H9 (cell line): ENCODE measurements at regions not wholly inside any gene's neighbourhood (a gene's known extent, or its start where the extent isn't known, plus 50 kb on each side); places are given as distances from the start of the nearest gene placed in this dataset.

Experiments used
- DNase-seq: peaks from one replicate; pipeline ENCODE4 v3.0.0-alpha.2; 2017
- H2AFZ ChIP-seq: one replicate; pipeline ENCODE4 v1.6.1; 2013; ENCODE audit warnings: mild to moderate bottlenecking, low read length, control low read depth, moderate library complexity
- H2AK5ac ChIP-seq: 2 replicates; pipeline ENCODE4 v1.6.1; 2013; ENCODE audit warnings: low read length, control low read depth, mixed read lengths; ENCODE audit not compliant: insufficient read length
- H2BK120ac ChIP-seq: one replicate; pipeline ENCODE4 v1.6.1; 2013; ENCODE audit warnings: low read depth, mild to moderate bottlenecking, low read length, control low read depth, inconsistent platforms; ENCODE audit not compliant: poor library complexity, severe bottlenecking
- H2BK12ac ChIP-seq: 2 replicates; pipeline ENCODE4 v1.6.1; 2013; ENCODE audit warnings: low read length, control low read depth, mixed read lengths, low read depth; ENCODE audit not compliant: insufficient read length
- H2BK15ac ChIP-seq: 2 replicates; pipeline ENCODE4 v1.6.1; 2013; ENCODE audit warnings: low read depth, low read length, control low read depth
- H2BK20ac ChIP-seq: one replicate; pipeline ENCODE4 v1.6.1; 2013; ENCODE audit warnings: low read depth, mild to moderate bottlenecking, low read length, control low read depth, inconsistent platforms; ENCODE audit not compliant: poor library complexity, severe bottlenecking
- H2BK5ac ChIP-seq: 2 replicates; pipeline ENCODE4 v1.6.1; 2013; ENCODE audit warnings: low read length, control low read depth, mixed read lengths; ENCODE audit not compliant: insufficient read length
- H3K14ac ChIP-seq: 2 replicates; pipeline ENCODE4 v1.6.1; 2013; ENCODE audit warnings: low read length, control low read depth; ENCODE audit not compliant: insufficient read depth
- H3K18ac ChIP-seq: 2 replicates; pipeline ENCODE4 v1.6.1; 2013; ENCODE audit warnings: low read depth, mild to moderate bottlenecking, mixed read lengths, low read length, control low read depth; ENCODE audit not compliant: insufficient read length
- H3K23ac ChIP-seq: 2 replicates; pipeline ENCODE4 v1.6.1; 2013; ENCODE audit warnings: low read length, control low read depth, mixed read lengths, low read depth; ENCODE audit not compliant: insufficient read length
- H3K23me2 ChIP-seq: 2 replicates; pipeline ENCODE4 v1.6.1; 2013; ENCODE audit warnings: low read depth, mild to moderate bottlenecking, mixed read lengths, low read length, control low read depth; ENCODE audit not compliant: insufficient read length, poor library complexity, severe bottlenecking
- H3K27ac ChIP-seq: 2 replicates; pipeline ENCODE4 v1.5.1; 2013; ENCODE audit warnings: low read length, control low read depth, mixed read lengths, low read depth; ENCODE audit not compliant: insufficient read length
- H3K27me3 ChIP-seq: 2 replicates; pipeline ENCODE4 v1.6.1; 2013; ENCODE audit warnings: low read length, control low read depth, inconsistent platforms; ENCODE audit not compliant: insufficient read depth
- H3K4ac ChIP-seq: 2 replicates; pipeline ENCODE4 v1.6.1; 2013; ENCODE audit warnings: low read depth, mild to moderate bottlenecking, control low read depth, inconsistent platforms, low read length, moderate library complexity
- H3K4me1 ChIP-seq: 2 replicates; pipeline ENCODE4 v1.6.1; 2013; ENCODE audit warnings: low read length, control low read depth, inconsistent platforms; ENCODE audit not compliant: insufficient read depth
- H3K4me2 ChIP-seq: 2 replicates; pipeline ENCODE4 v1.6.1; 2013; ENCODE audit warnings: low read length, control low read depth, mixed read lengths; ENCODE audit not compliant: insufficient read length, insufficient read depth
- H3K56ac ChIP-seq: 2 replicates; pipeline ENCODE4 v1.6.1; 2013; ENCODE audit warnings: low read depth, mild to moderate bottlenecking, mixed read lengths, low read length, control low read depth; ENCODE audit not compliant: insufficient read length
- H3K79me1 ChIP-seq: 2 replicates; pipeline ENCODE4 v1.6.1; 2013; ENCODE audit warnings: low read depth, mild to moderate bottlenecking, moderate library complexity, low read length, control low read depth, inconsistent platforms; ENCODE audit not compliant: insufficient read depth, poor library complexity, severe bottlenecking
- H3K79me2 ChIP-seq: 2 replicates; pipeline ENCODE4 v1.6.1; 2013; ENCODE audit warnings: low read length, control low read depth, inconsistent platforms; ENCODE audit not compliant: insufficient read depth
- H3K9ac ChIP-seq: 2 replicates; pipeline ENCODE4 v1.6.1; 2013; ENCODE audit warnings: low read length, control low read depth, mixed read lengths; ENCODE audit not compliant: insufficient read length; ENCODE audit errors: extremely low read depth
- H3K9me3 ChIP-seq: one replicate; pipeline ENCODE4 v1.6.1; 2013; ENCODE audit warnings: low read depth, low read length, inconsistent platforms; ENCODE audit not compliant: control insufficient read depth
- H3T11ph ChIP-seq: one replicate; pipeline ENCODE4 v1.6.1; 2013; ENCODE audit warnings: mild to moderate bottlenecking, low read length, control low read depth, inconsistent platforms
- H4K20me1 ChIP-seq: one replicate; pipeline ENCODE4 v1.6.1; 2013; ENCODE audit not compliant: control insufficient read depth, insufficient read length, insufficient read depth
- H4K5ac ChIP-seq: 2 replicates; pipeline ENCODE4 v1.6.1; 2013; ENCODE audit warnings: low read depth, mild to moderate bottlenecking, mixed read lengths, low read length, control low read depth; ENCODE audit not compliant: insufficient read length
- H4K8ac ChIP-seq: replicated peaks from 2 replicates; pipeline ENCODE4 v1.6.1; 2013; ENCODE audit warnings: low read length, control low read depth, mixed read lengths, low read depth; ENCODE audit not compliant: insufficient read length
- H4K91ac ChIP-seq: 2 replicates; pipeline ENCODE4 v1.6.1; 2013; ENCODE audit warnings: low read depth, mild to moderate bottlenecking, moderate library complexity, mixed read lengths, low read length, control low read depth; ENCODE audit not compliant: insufficient read length
- H3K27ac Mint-ChIP-seq, 3 experiments: 2 replicates in 2 of 3; 3 replicates in 1 of 3; pipeline ENCODE4 v1.8.0; 2020 to 2021; ENCODE audit warnings: mixed read lengths in 3 of 3, mild to moderate bottlenecking in 1 of 3, moderate library complexity in 1 of 3
- H3K27me3 Mint-ChIP-seq: 2 replicates; pipeline ENCODE4 v1.8.0; 2021; ENCODE audit warnings: low read depth, mild to moderate bottlenecking, moderate library complexity, mixed read lengths
- H3K36me3 Mint-ChIP-seq, 3 experiments: 2 replicates in 2 of 3; 3 replicates in 1 of 3; pipeline ENCODE4 v1.8.0; 2020 to 2021; ENCODE audit warnings: low read depth in 3 of 3, mixed read lengths in 3 of 3; ENCODE audit not compliant: insufficient read depth in 1 of 3
- H3K4me1 Mint-ChIP-seq, 2 experiments: 2 replicates each; pipeline ENCODE4 v1.8.0; 2020; ENCODE audit warnings: mixed read lengths in 2 of 2
- H3K4me3 Mint-ChIP-seq, 2 experiments: 2 replicates in 1 of 2; 3 replicates in 1 of 2; pipeline ENCODE4 v1.8.0; 2020 to 2021; ENCODE audit warnings: mild to moderate bottlenecking in 2 of 2, mixed read lengths in 2 of 2, moderate library complexity in 1 of 2
- H3K9me3 Mint-ChIP-seq, 2 experiments: 2 replicates in 1 of 2; 3 replicates in 1 of 2; pipeline ENCODE4 v1.8.0; 2020; ENCODE audit warnings: mild to moderate bottlenecking in 2 of 2, mixed read lengths in 2 of 2, moderate library complexity in 1 of 2
- CTCF ChIP-seq: fragments of 200-600 bp; sonication (generic); conservative IDR thresholded peaks from 3 replicates; pipeline ENCODE4 v1.8.0; 2021; ENCODE audit warnings: antibody characterized with exemption, mild to moderate bottlenecking
- WGBS: extraction: QIAGEN DNeasy Blood & Tissue Kit; methylation state at CpG from one replicate; pipeline ENCODE4 v1.1.7; 2013; ENCODE audit warnings: missing lambda C conversion rate, low lambda C conversion rate, mixed read lengths; ENCODE audit not compliant: insufficient read length; ENCODE audit errors: extremely low coverage; 5-methylcytosine and 5-hydroxymethylcytosine counted together

GRCh38 chr1:29801003-29801402 is 564.7 kb downstream of the PTPRU start:
- H3K79me2 ChIP-seq = no peaks in the 10 kb centered on the region
- no peak overlapping the region for H3K27ac ChIP-seq
- H3K4ac ChIP-seq = no peak overlapping the region
- H2AFZ ChIP-seq = no peak overlapping the region
- Mint-ChIP-seq H3K4me3 (no peak overlapping the region), H3K27me3 (no peaks in the 10 kb centered on the region; the same call in 1 of the 2 replicates), H3K9me3 (peaks cover 1% of the 10 kb centered on the region in 2 experiments; a peak in 3 of 5 replicates), H3K36me3 (peaks cover 0 to under 1% (median 0%) of the 10 kb centered on the region in 3 experiments; a peak in 1 of 7 replicates), H3K27ac (no peak overlapping the region), H3K4me1 (peaks cover 0 to 2% of the 10 kb centered on the region in 2 experiments; a peak in 1 of 4 replicates)
- no peaks in the 10 kb centered on the region for H3K27me3 ChIP-seq
- no peak overlapping the region for H3K14ac ChIP-seq
- H2BK15ac ChIP-seq = no peak overlapping the region
- no peak for TF ChIP-seq CTCF
- H4K91ac ChIP-seq = no peak overlapping the region
- no peak overlapping the region for H2BK120ac ChIP-seq
- H4K5ac ChIP-seq = no peak overlapping the region
- H3K56ac ChIP-seq = no peak overlapping the region
- no peak overlapping the region for H3T11ph ChIP-seq
- H3K9me3 ChIP-seq = no peaks in the 10 kb centered on the region
- H2BK12ac ChIP-seq = no peak overlapping the region
- WGBS = no CpG with 5 or more reads among the region's 4 CpGs
- H2BK5ac ChIP-seq = no peak overlapping the region
- no peak overlapping the region for H2BK20ac ChIP-seq
- no peaks in the 10 kb centered on the region for H3K79me1 ChIP-seq
- H3K18ac ChIP-seq = no peak overlapping the region
- no peak overlapping the region for H3K4me2 ChIP-seq
- no peak overlapping the region for H2AK5ac ChIP-seq
- H4K8ac ChIP-seq = no peak overlapping the region
- no peak for DNase-seq
- no peaks in the 10 kb centered on the region for H3K4me1 ChIP-seq
- no peak overlapping the region for H3K23ac ChIP-seq
- H3K23me2 ChIP-seq = no peaks in the 10 kb centered on the region
- no peaks in the 10 kb centered on the region for H4K20me1 ChIP-seq
- no peak overlapping the region for H3K9ac ChIP-seq
